SU-DHL-6 (cell line): ENCODE measurements at regions not wholly inside any gene's neighbourhood (a gene's known extent, or its start where the extent isn't known, plus 50 kb on each side); places are given as distances from the start of the nearest gene placed in this dataset.

Experiments
- CTCF ChIP-seq: fragments of 200-600 bp; sonication (generic); IDR thresholded peaks from one replicate; pipeline ENCODE4 v1.5.1; 2017; ENCODE audit warnings: antibody characterized with exemption, mild to moderate bottlenecking, low read length, moderate library complexity; ENCODE audit not compliant: insufficient read depth, poor library complexity, severe bottlenecking
- EZH2phosphoT487 ChIP-seq: fragments of 200-600 bp; sonication (generic), shearing (Covaris generic); conservative IDR thresholded peaks from 2 replicates; pipeline ENCODE4 v1.6.1; 2018; ENCODE audit warnings: mild to moderate bottlenecking, antibody characterized with exemption, low read length, moderate library complexity, mixed read lengths

- TF ChIP-seq CTCF (no peak), EZH2phosphoT487 (no peak)
Measured at GRCh38 chr6:58290177-58290576, 972.7 kb downstream of the PRIM2 start.
